MM.1S (cell line): ENCODE measurements at regions not wholly inside any gene's neighbourhood (a gene's known extent, or its start where the extent isn't known, plus 50 kb on each side); places are given as distances from the start of the nearest gene placed in this dataset.

Experiments used
- DNase-seq: peaks from one replicate; pipeline ENCODE4 v3.0.0-alpha.2; 2015
- H2AFZ ChIP-seq: fragments of 300-600 bp; sonication (generic); 2 replicates; pipeline ENCODE4 v1.6.0; 2016; ENCODE audit warnings: antibody characterized with exemption, low read length
- H3F3A ChIP-seq: fragments of 300-600 bp; sonication (generic); 2 replicates; pipeline ENCODE4 v1.6.1; 2016; ENCODE audit warnings: mild to moderate bottlenecking, antibody characterized with exemption, low read length, moderate library complexity, mixed read lengths; ENCODE audit not compliant: insufficient read depth
- H3K27ac ChIP-seq: fragments of 300-600 bp; sonication (generic); 2 replicates; pipeline ENCODE4 v1.5.1; 2016; ENCODE audit warnings: mild to moderate bottlenecking, low read length
- H3K27me3 ChIP-seq: fragments of 300-600 bp; sonication (generic); replicated peaks from 2 replicates; pipeline ENCODE4 v1.6.0; 2016; ENCODE audit warnings: low read length; ENCODE audit not compliant: insufficient read depth
- H3K36me3 ChIP-seq: fragments of 300-600 bp; sonication (generic); replicated peaks from 2 replicates; pipeline ENCODE4 v1.6.1; 2016; ENCODE audit warnings: mild to moderate bottlenecking, low read length, mixed read lengths; ENCODE audit not compliant: insufficient read depth
- H3K4me1 ChIP-seq: fragments of 300-600 bp; sonication (generic); 2 replicates; pipeline ENCODE4 v1.6.1; 2016; ENCODE audit warnings: low read length, mixed read lengths
- H3K4me2 ChIP-seq: fragments of 300-600 bp; sonication (generic); 2 replicates; pipeline ENCODE4 v1.6.0; 2016; ENCODE audit warnings: low read depth, low read length
- H3K4me3 ChIP-seq: fragments of 300-600 bp; sonication (generic); 2 replicates; pipeline ENCODE4 v1.5.1; 2016; ENCODE audit warnings: low read length, mixed read lengths
- H3K79me2 ChIP-seq: fragments of 300-600 bp; sonication (generic); 2 replicates; pipeline ENCODE4 v1.6.1; 2016; ENCODE audit warnings: mixed run types, low read length, mixed read lengths
- H3K9ac ChIP-seq: fragments of 300-600 bp; sonication (generic); 2 replicates; pipeline ENCODE4 v1.6.1; 2016; ENCODE audit warnings: low read length, mixed read lengths
- H3K9me2 ChIP-seq: fragments of 300-600 bp; sonication (generic); replicated peaks from 2 replicates; pipeline ENCODE4 v1.6.1; 2016; ENCODE audit warnings: mild to moderate bottlenecking, low read length, mixed read lengths; ENCODE audit not compliant: insufficient read depth
- H3K9me3 ChIP-seq: fragments of 300-600 bp; sonication (generic); replicated peaks from 2 replicates; pipeline ENCODE4 v1.6.1; 2016; ENCODE audit warnings: mild to moderate bottlenecking, low read length, mixed read lengths; ENCODE audit not compliant: insufficient read depth
- H4K20me1 ChIP-seq: fragments of 300-600 bp; sonication (generic); 2 replicates; pipeline ENCODE4 v1.6.1; 2016; ENCODE audit warnings: mild to moderate bottlenecking, low read length, moderate library complexity, mixed read lengths; ENCODE audit not compliant: insufficient read depth
- EZH2 ChIP-seq: fragments of 300-600 bp; sonication (generic); optimal IDR thresholded peaks from 2 replicates; pipeline ENCODE3; 2017; ENCODE audit warnings: low read depth, mild to moderate bottlenecking, antibody characterized with exemption, low read length, mixed read lengths
- EZH2phosphoT487 ChIP-seq: fragments of 300-600 bp; sonication (generic); IDR thresholded peaks from 2 replicates; pipeline ENCODE4 v1.6.1; 2018; ENCODE audit warnings: antibody characterized with exemption, low read length
- TF ChIP-seq, protein P1 (sequence below): fragments of 300-600 bp; sonication (generic); IDR thresholded peaks from 2 replicates; pipeline ENCODE4 v1.5.1; 2016; ENCODE audit warnings: antibody characterized with exemption, low read length, mixed read lengths

DNA sequence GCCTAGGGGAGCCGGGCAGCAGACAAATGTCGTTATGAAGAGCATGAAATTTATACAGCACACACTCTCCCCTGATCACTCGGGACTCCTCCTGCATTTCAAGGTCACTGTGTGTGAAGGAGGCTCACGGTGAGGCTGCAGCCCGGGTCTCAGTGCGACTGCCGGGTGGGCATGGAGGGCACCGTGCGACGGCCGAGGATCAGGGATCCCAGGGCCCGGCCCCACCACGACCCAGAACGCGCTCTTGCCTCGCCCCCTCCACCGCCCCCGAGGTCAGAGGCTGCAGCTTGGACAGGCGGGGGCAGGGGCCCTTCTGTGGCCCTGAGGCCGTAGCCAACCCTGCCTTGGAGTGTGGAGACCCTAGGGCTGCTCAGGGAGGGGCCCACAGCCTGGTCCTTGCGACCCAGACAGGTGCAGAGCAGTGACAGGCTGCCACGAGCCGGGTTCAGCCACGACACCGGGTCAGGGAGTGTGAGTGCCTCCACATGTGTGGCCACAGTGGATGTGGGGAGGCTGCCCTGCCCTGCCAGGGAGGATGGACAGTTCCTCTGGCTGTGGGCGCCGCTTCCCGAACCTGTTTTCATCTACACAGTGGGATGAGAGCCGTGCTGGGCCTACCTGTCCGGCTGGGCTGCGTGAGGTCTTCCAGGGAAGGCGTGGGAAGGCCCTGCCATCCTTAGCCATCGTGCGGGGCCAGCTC, 89.3 kb upstream of the NKX1-1 start:
- H3K27me3 ChIP-seq: no peaks in the 10 kb centered on the region
- H2AFZ ChIP-seq: no peak overlapping the region
- DNase-seq: no peak

DNA sequence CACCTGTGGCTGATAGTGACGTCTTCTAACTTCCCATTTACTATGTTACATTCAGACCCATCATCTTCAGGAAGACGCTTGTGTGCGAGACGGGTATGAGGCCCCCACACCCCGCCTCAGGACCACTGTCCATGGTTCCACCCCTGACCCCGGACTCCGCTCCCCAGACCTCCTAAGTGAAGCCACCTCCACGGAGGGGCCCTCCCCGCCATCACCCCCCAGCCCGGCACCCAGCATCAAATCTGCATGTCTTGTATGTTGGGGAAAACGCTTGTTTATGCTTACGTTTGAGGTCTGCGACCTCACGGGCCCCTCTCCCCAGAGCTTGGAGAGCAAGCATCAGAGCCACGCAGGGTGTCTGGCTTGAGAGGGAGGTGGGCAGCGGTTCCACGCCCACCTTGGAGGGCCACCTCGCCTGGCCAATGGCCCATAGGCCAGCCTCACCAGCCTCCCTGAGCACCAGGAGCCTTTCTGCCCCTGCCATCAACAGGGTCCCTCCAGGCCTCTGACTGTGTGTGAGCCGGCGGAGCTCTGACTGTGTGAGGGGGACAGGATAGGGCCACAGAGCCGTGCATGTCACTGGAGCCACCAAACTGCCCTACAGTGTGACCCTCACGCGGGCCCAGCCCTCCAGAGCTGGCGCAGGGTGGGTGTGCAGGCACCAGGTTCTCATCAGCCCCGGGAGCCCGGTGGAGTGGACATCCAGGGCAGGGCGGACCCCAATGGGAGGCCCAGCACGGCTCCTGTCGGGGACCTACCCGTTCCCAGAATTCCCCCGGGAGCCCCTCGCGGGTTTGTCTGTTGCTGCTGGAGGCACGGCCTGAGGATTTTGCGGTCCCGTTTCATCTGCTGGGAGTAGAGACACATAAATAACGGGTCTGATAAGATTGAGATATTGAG, 88.4 kb upstream of the NKX1-1 start:
- Histone ChIP-seq H3K9me2 (no peaks in the 10 kb centered on the region), H3K36me3 (no peaks in the 10 kb centered on the region), H3K27me3 (no peaks in the 10 kb centered on the region), H4K20me1 (no peaks in the 10 kb centered on the region), H3K9me3 (no peaks in the 10 kb centered on the region), H2AFZ (no peak overlapping the region), H3F3A (no peaks in the 10 kb centered on the region), H3K27ac (no peak overlapping the region), H3K4me3 (no peak overlapping the region), H3K4me1 (no peaks in the 10 kb centered on the region), H3K9ac (no peak overlapping the region), H3K4me2 (no peak overlapping the region), H3K79me2 (no peaks in the 10 kb centered on the region)
- TF ChIP-seq, protein P1, sequence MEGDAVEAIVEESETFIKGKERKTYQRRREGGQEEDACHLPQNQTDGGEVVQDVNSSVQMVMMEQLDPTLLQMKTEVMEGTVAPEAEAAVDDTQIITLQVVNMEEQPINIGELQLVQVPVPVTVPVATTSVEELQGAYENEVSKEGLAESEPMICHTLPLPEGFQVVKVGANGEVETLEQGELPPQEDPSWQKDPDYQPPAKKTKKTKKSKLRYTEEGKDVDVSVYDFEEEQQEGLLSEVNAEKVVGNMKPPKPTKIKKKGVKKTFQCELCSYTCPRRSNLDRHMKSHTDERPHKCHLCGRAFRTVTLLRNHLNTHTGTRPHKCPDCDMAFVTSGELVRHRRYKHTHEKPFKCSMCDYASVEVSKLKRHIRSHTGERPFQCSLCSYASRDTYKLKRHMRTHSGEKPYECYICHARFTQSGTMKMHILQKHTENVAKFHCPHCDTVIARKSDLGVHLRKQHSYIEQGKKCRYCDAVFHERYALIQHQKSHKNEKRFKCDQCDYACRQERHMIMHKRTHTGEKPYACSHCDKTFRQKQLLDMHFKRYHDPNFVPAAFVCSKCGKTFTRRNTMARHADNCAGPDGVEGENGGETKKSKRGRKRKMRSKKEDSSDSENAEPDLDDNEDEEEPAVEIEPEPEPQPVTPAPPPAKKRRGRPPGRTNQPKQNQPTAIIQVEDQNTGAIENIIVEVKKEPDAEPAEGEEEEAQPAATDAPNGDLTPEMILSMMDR: no peak
- TF ChIP-seq EZH2phosphoT487 (no peak), EZH2 (no peak)
- no peak for DNase-seq

More for the DNA sequence above, 89.3 kb upstream of the NKX1-1 start:
- H3K9ac ChIP-seq: no peak overlapping the region
- H3K9me3 ChIP-seq: no peaks in the 10 kb centered on the region
- H3K4me1 ChIP-seq: no peaks in the 10 kb centered on the region
- H3K9me2 ChIP-seq: no peaks in the 10 kb centered on the region
- H4K20me1 ChIP-seq: no peaks in the 10 kb centered on the region
- no peaks in the 10 kb centered on the region for H3K79me2 ChIP-seq
- TF ChIP-seq EZH2: no peak
- TF ChIP-seq EZH2phosphoT487: no peak
- TF ChIP-seq, protein P1: no peak
- no peak overlapping the region for H3K4me3 ChIP-seq
- no peak overlapping the region for H3K4me2 ChIP-seq
- H3K36me3 ChIP-seq: no peaks in the 10 kb centered on the region
- no peak overlapping the region for H3K27ac ChIP-seq
- no peaks in the 10 kb centered on the region for H3F3A ChIP-seq

DNA sequence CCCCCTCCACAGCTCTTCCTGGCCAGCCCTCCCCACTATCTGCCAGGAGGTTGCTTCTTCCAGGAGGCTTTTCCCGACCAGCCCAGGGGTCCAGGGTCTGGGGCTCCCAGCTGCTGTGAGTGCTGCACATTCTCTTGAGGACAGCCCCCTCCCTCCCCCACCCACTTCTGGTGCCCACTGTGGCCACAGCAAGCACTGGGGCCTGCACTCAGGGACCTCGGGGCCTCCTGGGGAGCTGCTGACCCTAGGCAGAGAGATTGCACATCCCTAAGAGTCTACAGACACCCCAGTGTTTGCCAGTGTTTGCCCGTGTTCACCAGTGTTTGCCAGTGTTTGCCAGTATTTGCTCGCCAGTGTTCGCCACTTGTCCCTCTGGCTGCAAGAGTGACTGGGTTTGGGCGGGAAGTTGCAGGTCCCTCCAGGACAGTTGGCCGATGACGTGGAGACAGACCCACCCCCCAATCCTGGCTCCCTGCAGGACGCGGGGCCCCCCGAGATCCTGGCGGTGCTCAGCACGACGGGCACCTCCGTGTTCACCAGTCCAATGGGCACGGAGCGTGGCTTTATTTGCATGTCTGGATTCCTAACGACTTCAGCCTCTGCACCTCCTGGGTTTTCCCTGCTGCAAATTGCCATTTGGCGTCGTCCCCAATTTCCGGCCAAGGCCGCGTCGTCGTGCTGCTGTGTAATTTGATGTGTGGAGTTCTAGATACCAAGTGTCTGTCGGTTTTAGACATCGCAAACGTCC, 87.5 kb upstream of the NKX1-1 start:
- no peaks in the 10 kb centered on the region for H3K9me3 ChIP-seq
- no peaks in the 10 kb centered on the region for H3K9me2 ChIP-seq
- no peak overlapping the region for H3K4me2 ChIP-seq
- H3F3A ChIP-seq: no peaks in the 10 kb centered on the region
- no peak overlapping the region for H3K4me3 ChIP-seq
- H3K9ac ChIP-seq: no peak overlapping the region
- no peaks in the 10 kb centered on the region for H4K20me1 ChIP-seq
- H3K27ac ChIP-seq: no peak overlapping the region
- no peak for TF ChIP-seq EZH2phosphoT487
- TF ChIP-seq, protein P1: no peak
- TF ChIP-seq EZH2: no peak
- H2AFZ ChIP-seq: no peak overlapping the region
- H3K79me2 ChIP-seq: no peaks in the 10 kb centered on the region
- H3K36me3 ChIP-seq: no peaks in the 10 kb centered on the region
- no peak for DNase-seq
- no peaks in the 10 kb centered on the region for H3K4me1 ChIP-seq
- no peaks in the 10 kb centered on the region for H3K27me3 ChIP-seq
